ENCODE measurements at regions not wholly inside any gene's neighbourhood (a gene's known extent, or its start where the extent isn't known, plus 50 kb on each side); places are given as distances from the start of the nearest gene placed in this dataset.

- intact Hi-C loops (cut with micrococcal nuclease) = no loop called here
- Histone ChIP-seq H3K36me3 (ENCODE audit: control insufficient read depth in 2 of 2, extremely low read depth in 1 of 2, insufficient read depth in 2 of 2, low read length in 2 of 2) (no peaks in the 10 kb centered on the region), H3K9me1 (replicated peaks; ENCODE audit: control insufficient read depth, extremely low read depth, insufficient read depth, low read length) (no peaks in the 10 kb centered on the region), H4K20me1 (replicated peaks; ENCODE audit: control insufficient read depth, extremely low read depth, insufficient read depth, low read length) (no peaks in the 10 kb centered on the region), H3K4me2 (ENCODE audit: insufficient read depth, low read length) (no peak overlapping the region), H3K79me2 (ENCODE audit: control insufficient read depth, insufficient read depth, low read length) (no peaks in the 10 kb centered on the region), H3K9ac (replicated peaks; ENCODE audit: extremely low read depth, insufficient read depth, low read length) (no peak overlapping the region), H3K4me1 (ENCODE audit: control insufficient read depth, extremely low read depth, insufficient read depth, low read length) (no peaks in the 10 kb centered on the region), H3K4me3 (replicated peaks in 1 of 3; ENCODE audit: insufficient read depth in 1 of 3, low read depth in 1 of 3, low read length in 3 of 3) (no peak overlapping the region), H2AFZ (ENCODE audit: low read depth, low read length) (no peak overlapping the region), H3K27me3 (ENCODE audit: control insufficient read depth in 2 of 2, insufficient read depth in 2 of 2, low read length in 2 of 2) (no peaks in the 10 kb centered on the region), H3K27ac (ENCODE audit: insufficient read depth, low read depth, low read length) (no peak overlapping the region), H3K9me3 (replicated peaks; ENCODE audit: control insufficient read depth, insufficient read depth, low read length) (no peaks in the 10 kb centered on the region)
- CTCF ChIA-PET = no interaction called here
- dilution Hi-C loops (cut with MboI; ENCODE audit: extremely low pct_ligation_motif_present, low sequenced_read_pairs) = no loop called here
- DNase-seq (ENCODE audit: low read depth, low spot score) (no peak), FAIRE-seq (no peak)
- BruUV-seq (replicated peaks) = no TSS peak
- TF ChIP-seq MAX (IDR thresholded peaks at IDR 0.05; ENCODE audit: insufficient read depth, insufficient read length) = no peak
- no peak for TF ChIP-seq EZH2 (IDR thresholded peaks at IDR 0.05; ENCODE audit: borderline replicate concordance, low read depth, low read length, severe bottlenecking)
- no peak for TF ChIP-seq FOS (IDR thresholded peaks at IDR 0.05; ENCODE audit: borderline replicate concordance, insufficient read depth, low read length)
- TF ChIP-seq POLR2AphosphoS5 (IDR thresholded peaks at IDR 0.05; ENCODE audit: insufficient read depth, low read depth, low read length) = no peak
- no peak for TF ChIP-seq POLR2A (IDR thresholded peaks at IDR 0.05; ENCODE audit: low read depth, low read length)
- no peak for TF ChIP-seq CTCF (IDR thresholded peaks at IDR 0.05; ENCODE audit: extremely low read depth in 1 of 2, insufficient read depth in 1 of 2, low read depth in 1 of 2, low read length in 2 of 2)
- no peak for TF ChIP-seq JUN (IDR thresholded peaks at IDR 0.05; ENCODE audit: borderline replicate concordance, insufficient read depth, insufficient read length, low read depth)
- POLR2A ChIA-PET = no interaction called here
Measured at GRCh38 chr1:73898540-73898939, 299.4 kb downstream of the LRRIQ3 start.

Measured in endothelial cell of umbilical vein (primary cell).